T-helper 1 cell (primary cell): ENCODE measurements at regions not wholly inside any gene's neighbourhood (a gene's known extent, or its start where the extent isn't known, plus 50 kb on each side); places are given as distances from the start of the nearest gene placed in this dataset.

Experiments used
- DNase-seq, 5 donors: peaks; one replicate each; pipeline ENCODE4 v3.0.0-alpha.2; 2012 to 2020

- no peak for DNase-seq
These were observed 55.4 kb upstream of the SCEL start for GRCh38 chr13:77480066-77480465.

GRCh38 chr13:77479326-77479725 is 56.2 kb upstream of the SCEL start:
- no peak for DNase-seq

GRCh38 chr13:77477299-77477848 is 58.1 kb upstream of the SCEL start:
- DNase-seq = peak in 1 of 5 donors; percentile 1

DNA sequence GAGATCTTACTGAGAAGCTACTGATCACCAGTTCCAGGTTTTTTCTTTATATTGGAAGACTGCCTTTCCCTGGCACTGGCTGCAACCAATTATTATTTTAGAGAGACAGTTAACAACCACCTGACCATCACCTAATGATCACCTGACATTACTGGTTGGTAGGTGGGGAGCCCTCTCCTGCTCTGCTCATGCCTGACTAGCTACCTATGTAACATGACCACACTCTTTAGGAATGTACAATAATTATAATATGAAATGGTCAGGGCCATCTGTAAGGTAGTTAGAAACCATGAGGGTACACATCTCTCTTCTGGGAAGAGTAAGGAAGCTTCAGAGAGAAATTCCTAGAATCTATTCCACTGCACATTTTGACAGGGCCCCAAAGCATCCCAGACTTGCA is 59.0 kb upstream of the SCEL start:
- no peak for DNase-seq

DNA sequence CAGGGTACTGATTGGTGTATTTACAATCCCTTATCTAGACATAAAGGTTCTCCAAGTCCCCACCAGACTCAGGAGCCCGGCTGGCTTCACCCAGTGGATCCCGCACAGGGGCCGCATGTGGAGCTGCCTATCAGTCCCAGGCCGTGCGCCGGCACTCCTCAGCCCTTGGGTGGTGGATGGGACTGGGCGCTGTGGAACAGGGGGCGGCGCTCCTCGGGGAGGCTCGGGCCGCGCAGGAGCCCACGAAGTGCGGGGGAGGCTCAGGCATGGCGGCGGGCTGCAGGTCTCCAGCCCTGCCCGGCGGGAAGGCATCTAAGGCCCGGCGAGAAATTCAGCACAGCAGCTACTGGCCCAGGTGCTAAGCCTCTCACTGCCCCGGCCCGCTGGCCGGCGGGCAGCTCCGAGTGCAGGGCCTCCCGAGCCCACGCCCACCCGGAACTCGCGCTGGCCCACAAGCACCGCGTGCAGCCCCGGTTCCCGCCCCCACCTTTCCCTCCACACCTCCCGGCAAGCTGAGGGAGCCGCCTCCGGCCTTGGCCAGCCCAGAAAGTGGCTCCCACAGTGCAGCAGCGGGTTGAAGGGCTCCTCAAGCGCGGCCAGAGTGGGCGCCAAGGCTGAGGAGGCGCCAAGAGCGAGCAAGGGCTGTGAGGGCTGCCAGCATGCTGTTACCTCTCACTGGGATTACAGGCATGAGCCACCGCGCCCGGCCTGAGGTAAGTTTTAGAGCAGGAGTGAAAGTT is 60.0 kb upstream of the SCEL start:
- DNase-seq = no peak

DNA sequence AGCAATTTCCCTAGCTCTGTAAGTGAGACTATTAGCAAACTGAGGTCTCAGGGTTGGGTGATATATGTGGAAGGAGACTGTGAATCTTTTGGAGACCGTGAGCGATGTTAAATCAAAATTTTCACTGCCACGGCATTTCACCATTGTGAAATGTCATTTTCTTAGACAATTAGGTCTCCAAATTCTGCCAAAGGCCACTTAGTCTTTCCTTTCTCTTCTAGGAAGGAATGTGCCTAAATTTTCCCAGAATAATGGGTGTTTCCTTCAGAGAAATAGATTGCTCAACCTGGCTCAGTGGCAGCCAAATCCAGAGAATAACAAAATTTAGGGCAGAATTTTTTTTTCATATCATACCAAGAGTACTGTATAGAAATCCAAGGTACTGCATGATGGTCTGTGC is 64.5 kb upstream of the SCEL start:
- no peak for DNase-seq

- no peak for DNase-seq
These were observed 68.6 kb upstream of the SCEL start for GRCh38 chr13:77466753-77467422.

- DNase-seq = no peak
These were observed 69.8 kb upstream of the SCEL start for GRCh38 chr13:77465603-77466195.

GRCh38 chr13:77460195-77460594 is 75.3 kb upstream of the SCEL start:
- no peak for DNase-seq

GRCh38 chr13:77459592-77459991 is 75.9 kb upstream of the SCEL start:
- no peak for DNase-seq

DNA sequence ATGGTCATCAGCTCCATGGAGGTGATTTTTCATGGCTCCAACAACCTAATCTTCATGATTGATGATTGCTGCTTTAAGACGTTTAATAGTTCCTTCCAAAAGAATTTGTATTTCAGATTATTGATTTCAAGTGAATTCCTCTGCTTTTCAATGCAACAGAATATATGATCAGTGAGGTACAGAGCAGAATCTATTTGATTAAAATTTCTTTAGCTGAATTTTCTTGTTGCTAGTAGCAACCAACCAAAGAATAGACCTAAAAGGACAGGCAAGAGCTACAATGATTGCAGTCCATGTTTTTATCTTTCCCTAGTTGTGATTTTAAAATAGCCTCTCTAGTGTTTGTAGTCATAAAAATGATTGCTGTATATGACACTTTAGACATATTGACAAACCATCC is 76.8 kb upstream of the SCEL start:
- DNase-seq = no peak

DNA sequence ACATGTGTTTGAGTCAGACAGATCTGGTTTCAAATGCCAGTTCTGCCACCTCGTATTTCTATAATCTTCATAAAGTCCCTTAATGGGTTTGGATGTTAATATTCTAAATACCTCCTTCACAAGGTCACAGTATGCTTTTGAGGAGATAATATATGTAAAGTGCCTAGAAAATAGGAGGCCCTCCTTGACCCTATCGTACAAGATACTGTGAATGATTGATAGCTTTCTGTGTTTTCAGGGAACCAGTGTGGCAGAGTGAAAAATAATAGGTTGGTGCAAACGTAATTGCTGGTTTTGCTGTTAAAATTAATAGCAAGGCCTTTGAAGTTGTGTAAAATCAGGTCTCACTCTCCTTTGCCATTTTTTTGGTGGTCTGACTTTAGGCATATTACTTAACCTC is 77.5 kb upstream of the SCEL start:
- DNase-seq = no peak

DNA sequence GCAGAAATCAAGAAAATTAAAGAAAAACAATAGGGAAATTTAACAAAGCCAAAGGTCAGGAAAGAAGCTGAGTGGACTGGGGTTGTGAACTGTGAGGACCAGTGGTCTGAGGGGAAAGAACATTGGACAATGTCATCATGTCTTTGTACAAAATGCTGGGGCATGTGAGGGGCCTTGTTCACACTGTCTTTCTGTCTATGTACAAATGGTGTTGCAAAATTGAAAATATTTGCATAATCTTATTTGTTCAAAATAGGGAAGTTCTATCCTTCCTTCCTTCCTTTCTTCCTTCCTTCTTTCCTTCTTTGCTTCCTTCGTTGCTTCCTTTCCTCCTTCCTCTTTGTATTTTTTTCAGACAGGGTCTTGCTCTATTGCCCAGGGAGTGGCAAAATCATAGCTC is 79.2 kb upstream of the SCEL start:
- DNase-seq = no peak

- no peak for DNase-seq
These were observed 86.2 kb upstream of the SCEL start for GRCh38 chr13:77449265-77449664.

GRCh38 chr13:77448689-77449088 is 86.8 kb upstream of the SCEL start:
- DNase-seq = no peak

- no peak for DNase-seq
These were observed 92.0 kb upstream of the SCEL start for GRCh38 chr13:77443511-77443910.

DNA sequence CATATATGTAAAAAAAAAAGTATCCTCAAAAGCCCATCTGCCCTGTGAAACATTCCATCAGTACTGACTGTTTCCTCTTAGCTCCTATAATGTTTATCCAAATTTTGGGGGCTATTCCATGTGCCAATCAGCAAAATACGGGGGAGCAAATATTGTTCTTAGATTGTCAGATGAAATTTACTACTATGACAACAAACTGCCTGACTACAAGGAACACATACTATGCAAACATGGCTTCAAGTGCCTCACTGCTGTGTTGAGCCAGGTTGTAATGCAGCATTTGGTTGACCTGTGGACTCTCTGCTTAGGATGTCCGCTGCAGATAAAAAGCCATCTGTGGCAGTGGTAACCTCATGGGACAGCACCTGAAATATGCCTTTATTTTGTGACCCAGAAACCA is 98.2 kb upstream of the SCEL start:
- DNase-seq = no peak

- no peak for DNase-seq
These were observed 101.2 kb upstream of the SCEL start for GRCh38 chr13:77434289-77434688.

DNA sequence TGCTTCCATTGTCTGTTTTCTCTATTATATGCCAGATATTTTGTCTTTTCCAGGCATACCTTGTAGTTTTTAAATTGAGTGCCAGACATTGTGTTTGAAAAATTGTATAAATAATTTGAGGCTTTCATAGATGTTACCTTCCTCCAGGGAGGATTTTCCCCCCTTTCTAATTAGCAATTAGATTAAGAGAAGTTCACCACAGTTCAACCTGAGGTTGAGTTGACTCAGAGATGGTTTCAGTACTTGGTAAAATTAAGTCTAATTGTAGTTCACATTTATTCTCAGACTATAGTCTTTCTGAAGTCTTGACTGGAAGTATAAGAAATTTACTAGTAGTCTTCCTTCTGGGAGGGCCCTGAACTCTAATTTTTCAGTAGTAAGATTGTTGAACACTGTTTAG is 104.1 kb upstream of the SCEL start:
- DNase-seq = no peak

DNA sequence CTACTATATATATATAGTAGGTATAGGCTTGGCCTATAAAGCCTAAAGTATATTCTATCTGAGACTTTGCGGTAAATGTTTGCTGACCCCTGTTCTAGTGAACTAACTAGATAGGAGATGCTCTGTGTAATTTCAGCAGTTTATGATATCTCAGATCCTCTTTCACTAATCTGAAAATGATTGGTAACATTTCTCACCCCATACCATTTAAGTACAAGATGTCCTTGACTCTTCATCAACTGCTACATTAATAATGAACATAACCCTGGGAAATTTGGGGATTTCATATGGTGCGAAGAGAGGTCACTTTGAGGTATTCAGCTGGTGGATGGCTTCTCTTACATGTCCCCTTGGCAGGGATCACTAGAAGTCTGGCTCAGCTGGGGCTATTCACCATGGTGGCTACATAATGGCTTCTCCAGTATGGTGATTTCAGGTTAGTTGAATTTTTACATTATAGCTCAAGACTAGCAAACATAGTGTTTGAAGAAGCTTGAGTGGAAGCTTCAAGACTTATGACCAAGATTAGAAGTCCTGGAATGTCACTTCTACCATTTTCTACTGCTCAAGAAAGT is 103.6 kb upstream of the MYCBP2 start:
- no peak for DNase-seq

- peak in 1 of 5 donors; percentile 7 for DNase-seq
These were observed 102.6 kb upstream of the MYCBP2 start for GRCh38 chr13:77429320-77430142.

- DNase-seq = no peak
These were observed 98.8 kb upstream of the MYCBP2 start for GRCh38 chr13:77425705-77426104.

DNA sequence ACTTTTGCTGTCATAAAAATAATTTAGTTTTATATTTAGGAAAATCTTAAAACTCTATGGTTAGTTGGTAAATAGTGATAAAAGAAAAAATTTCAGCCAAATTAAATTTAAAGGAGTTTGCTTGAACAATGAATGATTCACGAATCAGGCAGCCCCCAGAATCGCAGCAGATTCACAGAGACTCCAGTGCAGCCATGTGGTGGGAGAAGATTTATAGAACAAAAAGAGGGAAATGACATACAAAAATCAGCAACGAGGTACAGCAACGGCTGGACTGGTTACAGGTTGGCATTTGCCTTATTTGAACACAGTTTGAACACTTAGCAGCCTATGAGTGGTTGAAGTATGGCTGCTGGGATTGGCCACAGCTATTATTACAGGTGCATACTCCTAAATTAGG is 96.4 kb upstream of the MYCBP2 start:
- no peak for DNase-seq
